Keratinocyte (primary cell): ENCODE measurements at regions not wholly inside any gene's neighbourhood (a gene's known extent, or its start where the extent isn't known, plus 50 kb on each side); places are given as distances from the start of the nearest gene placed in this dataset.

Experiments
- DNase-seq: peaks from one replicate; pipeline ENCODE4 v3.0.0-alpha.2; 2011; ENCODE audit warnings: low read depth, missing footprints, low spot score
- FAIRE-seq: peaks from 2 replicates; lab custom pipeline; 2011; peaks lifted over from hg19 to GRCh38; lab: Jason Lieb, UNC
- H2AFZ ChIP-seq: 2 replicates; pipeline ENCODE4 v1.6.0; 2012; ENCODE audit warnings: low read length, control low read depth, inconsistent platforms; ENCODE audit not compliant: control insufficient read depth
- H3K27ac ChIP-seq: 2 replicates; pipeline ENCODE4 v1.5.1; 2011; ENCODE audit warnings: low read length; ENCODE audit not compliant: control insufficient read depth, insufficient read depth
- H3K27me3 ChIP-seq: 3 replicates; pipeline ENCODE4 v1.6.0; 2011; ENCODE audit warnings: low read length; ENCODE audit not compliant: control insufficient read depth, insufficient read depth; ENCODE audit errors: extremely low read depth
- H3K36me3 ChIP-seq, 2 experiments: 2 replicates in 1 of 2; 3 replicates in 1 of 2; pipeline ENCODE4 v1.5.1; 2011; ENCODE audit warnings: low read length in 2 of 2, mild to moderate bottlenecking in 1 of 2; ENCODE audit not compliant: control insufficient read depth in 2 of 2, insufficient read depth in 2 of 2; ENCODE audit errors: extremely low read depth in 1 of 2
- H3K4me1 ChIP-seq: 3 replicates; pipeline ENCODE4 v1.5.1; 2011; ENCODE audit warnings: low read length; ENCODE audit not compliant: control insufficient read depth, insufficient read depth; ENCODE audit errors: extremely low read depth
- H3K4me2 ChIP-seq: 3 replicates; pipeline ENCODE4 v1.6.0; 2011; ENCODE audit warnings: low read depth, low read length; ENCODE audit not compliant: control insufficient read depth, insufficient read depth; ENCODE audit errors: extremely low read depth
- H3K4me3 ChIP-seq, 3 experiments: fragments of 200-600 bp in 1 of 3; sonication (generic) in 1 of 3; 2 replicates in 2 of 3; 3 replicates in 1 of 3; pipeline ENCODE4 v1.5.1; 2011 to 2016; ENCODE audit warnings: low read length in 3 of 3, mild to moderate bottlenecking in 3 of 3, control low read depth in 2 of 3, inconsistent platforms in 1 of 3, low read depth in 1 of 3, mixed read lengths in 1 of 3, mixed run types in 1 of 3, moderate library complexity in 1 of 3; ENCODE audit not compliant: control insufficient read depth in 2 of 3, insufficient read depth in 2 of 3; ENCODE audit errors: extremely low read depth in 1 of 3
- H3K79me2 ChIP-seq: 2 replicates; pipeline ENCODE4 v1.6.0; 2012; ENCODE audit warnings: low read length; ENCODE audit not compliant: control insufficient read depth, insufficient read depth
- H3K9ac ChIP-seq: 3 replicates; pipeline ENCODE4 v1.6.0; 2011; ENCODE audit warnings: low read length; ENCODE audit not compliant: control insufficient read depth, insufficient read depth; ENCODE audit errors: extremely low read depth
- H3K9me1 ChIP-seq: 3 replicates; pipeline ENCODE4 v1.6.0; 2011; ENCODE audit warnings: low read length; ENCODE audit not compliant: control insufficient read depth, insufficient read depth; ENCODE audit errors: extremely low read depth
- H3K9me3 ChIP-seq: 2 replicates; pipeline ENCODE4 v1.5.1; 2012; ENCODE audit warnings: low read depth, low read length; ENCODE audit not compliant: control insufficient read depth
- H4K20me1 ChIP-seq: 3 replicates; pipeline ENCODE4 v1.6.0; 2011; ENCODE audit warnings: low read length; ENCODE audit not compliant: control insufficient read depth, insufficient read depth; ENCODE audit errors: extremely low read depth
- EZH2 ChIP-seq: IDR thresholded peaks from one replicate; pipeline ENCODE4 v1.6.1; 2012; ENCODE audit warnings: inconsistent platforms, mild to moderate bottlenecking, low read length, moderate library complexity
- dilution Hi-C: fragments of 300-500 bp; cut with MboI; formaldehyde crosslinking; loops from one replicate; pipeline ENCODE4 v1.7.0; 2020; ENCODE audit warnings: low sequenced_read_pairs; ENCODE audit not compliant: extremely low pct_ligation_motif_present
- TF ChIP-seq, protein P1 (sequence below), 3 experiments: IDR thresholded peaks in 1 of 3; conservative IDR thresholded peaks in 1 of 3; optimal IDR thresholded peaks in 1 of 3; 2 replicates in 2 of 3; 3 replicates in 1 of 3; pipeline versions ENCODE3 to v1.5.1; 2011; ENCODE audit warnings: low read length in 3 of 3, mild to moderate bottlenecking in 3 of 3, moderate library complexity in 2 of 3, control low read depth in 1 of 3, inconsistent platforms in 1 of 3; ENCODE audit not compliant: insufficient read depth in 2 of 3; ENCODE audit errors: extremely low read depth in 1 of 3

- Histone ChIP-seq H3K27ac (no peak overlapping the region), H3K9me1 (no peaks in the 10 kb centered on the region), H3K79me2 (no peaks in the 10 kb centered on the region), H3K9me3 (no peaks in the 10 kb centered on the region), H3K4me2 (no peak overlapping the region), H3K4me3 (no peak overlapping the region), H3K4me1 (no peaks in the 10 kb centered on the region), H3K9ac (no peak overlapping the region), H2AFZ (no peak overlapping the region), H4K20me1 (no peaks in the 10 kb centered on the region), H3K27me3 (no peaks in the 10 kb centered on the region), H3K36me3 (no peaks in the 10 kb centered on the region)
- FAIRE-seq = no peak
- DNase-seq = no peak
- TF ChIP-seq EZH2 = no peak
- TF ChIP-seq, protein P1, sequence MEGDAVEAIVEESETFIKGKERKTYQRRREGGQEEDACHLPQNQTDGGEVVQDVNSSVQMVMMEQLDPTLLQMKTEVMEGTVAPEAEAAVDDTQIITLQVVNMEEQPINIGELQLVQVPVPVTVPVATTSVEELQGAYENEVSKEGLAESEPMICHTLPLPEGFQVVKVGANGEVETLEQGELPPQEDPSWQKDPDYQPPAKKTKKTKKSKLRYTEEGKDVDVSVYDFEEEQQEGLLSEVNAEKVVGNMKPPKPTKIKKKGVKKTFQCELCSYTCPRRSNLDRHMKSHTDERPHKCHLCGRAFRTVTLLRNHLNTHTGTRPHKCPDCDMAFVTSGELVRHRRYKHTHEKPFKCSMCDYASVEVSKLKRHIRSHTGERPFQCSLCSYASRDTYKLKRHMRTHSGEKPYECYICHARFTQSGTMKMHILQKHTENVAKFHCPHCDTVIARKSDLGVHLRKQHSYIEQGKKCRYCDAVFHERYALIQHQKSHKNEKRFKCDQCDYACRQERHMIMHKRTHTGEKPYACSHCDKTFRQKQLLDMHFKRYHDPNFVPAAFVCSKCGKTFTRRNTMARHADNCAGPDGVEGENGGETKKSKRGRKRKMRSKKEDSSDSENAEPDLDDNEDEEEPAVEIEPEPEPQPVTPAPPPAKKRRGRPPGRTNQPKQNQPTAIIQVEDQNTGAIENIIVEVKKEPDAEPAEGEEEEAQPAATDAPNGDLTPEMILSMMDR (optimal IDR thresholded peaks at IDR 0.05 in 1 of 3, IDR thresholded peaks at IDR 0.05 in 1 of 3, conservative IDR thresholded peaks at IDR 0.05 in 1 of 3; ENCODE audit: extremely low read depth in 1 of 3, insufficient read depth in 2 of 3, low read length in 3 of 3) = no peak
- dilution Hi-C loops = no loop called here
Observed at GRCh38 chrX:57822398-57822797, 87.9 kb downstream of the ZXDA start.

DNA sequence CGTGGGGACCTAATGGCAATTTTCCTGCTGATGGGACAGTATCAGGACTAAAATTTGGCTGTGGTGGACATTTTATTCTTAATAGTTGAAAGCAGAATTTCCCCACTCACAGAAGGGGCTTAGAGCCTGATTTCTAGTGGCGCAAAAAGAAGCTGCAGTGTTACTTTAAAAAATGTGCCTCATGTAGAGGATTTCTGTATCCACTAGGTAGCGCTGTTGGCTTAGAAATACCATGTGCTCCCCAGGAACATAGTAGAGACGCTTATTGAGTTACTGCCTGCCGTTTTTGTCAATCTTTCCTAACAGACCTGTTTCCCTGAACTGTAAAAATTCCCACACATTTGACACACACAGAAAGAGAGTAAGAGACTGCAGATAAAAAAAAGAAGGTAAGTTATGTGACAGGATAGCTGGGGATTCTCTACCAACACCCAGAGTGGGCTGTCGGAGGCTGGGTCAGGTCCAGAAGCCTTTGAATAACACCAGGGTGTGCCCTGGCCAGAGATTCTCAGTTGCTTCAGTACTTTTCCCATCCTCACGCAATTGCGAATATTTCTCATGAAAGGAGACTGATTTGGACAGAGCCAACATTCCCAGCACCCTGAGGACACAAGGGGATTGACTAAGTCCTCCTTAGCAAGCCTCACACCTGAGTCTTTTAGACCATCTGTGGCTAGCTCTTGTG is 88.4 kb downstream of the ZXDA start:
- Histone ChIP-seq H3K36me3 (no peaks in the 10 kb centered on the region), H2AFZ (no peak overlapping the region), H4K20me1 (no peaks in the 10 kb centered on the region), H3K4me1 (no peaks in the 10 kb centered on the region), H3K27me3 (no peaks in the 10 kb centered on the region), H3K9me3 (no peaks in the 10 kb centered on the region), H3K27ac (no peak overlapping the region), H3K4me3 (no peak overlapping the region), H3K9ac (no peak overlapping the region), H3K9me1 (no peaks in the 10 kb centered on the region), H3K4me2 (peak overlapping the region; percentile 2), H3K79me2 (no peaks in the 10 kb centered on the region)
- TF ChIP-seq, protein P1 (optimal IDR thresholded peaks at IDR 0.05 in 1 of 3, IDR thresholded peaks at IDR 0.05 in 1 of 3, conservative IDR thresholded peaks at IDR 0.05 in 1 of 3; ENCODE audit: extremely low read depth in 1 of 3, insufficient read depth in 2 of 3, low read length in 3 of 3) = peak; percentile 49 to 51 (median 49)
- no peak for TF ChIP-seq EZH2
- dilution Hi-C loops = no loop called here
- DNase-seq = peak; percentile 5
- no peak for FAIRE-seq
